BLaER1 treated with 17β-estradiol and CSF1 and Interleukin-3, amounts not matched to agents 10 nM and 100 nM (cell line): ENCODE measurements at regions not wholly inside any gene's neighbourhood (a gene's known extent, or its start where the extent isn't known, plus 50 kb on each side); places are given as distances from the start of the nearest gene placed in this dataset.

Source experiments
- H3K27ac ChIP-seq, 11 experiments: shearing (Covaris generic); formaldehyde crosslinking; 2 replicates each; pipeline ENCODE4 v1.8.1; 2022
- H3K27me3 ChIP-seq, 11 experiments: shearing (Covaris generic); formaldehyde crosslinking; 2 replicates each; pipeline ENCODE4 v1.8.1; 2022
- H3K36me3 ChIP-seq, 11 experiments: shearing (Covaris generic); formaldehyde crosslinking; 2 replicates each; pipeline ENCODE4 v1.8.1; 2022
- H3K4me1 ChIP-seq, 10 experiments: shearing (Covaris generic); formaldehyde crosslinking; 2 replicates each; pipeline ENCODE4 v1.8.1; 2022
- H3K4me2 ChIP-seq, 11 experiments: shearing (Covaris generic); formaldehyde crosslinking; 2 replicates each; pipeline ENCODE4 v1.8.1; 2022
- H3K4me3 ChIP-seq, 10 experiments: shearing (Covaris generic); formaldehyde crosslinking; 2 replicates each; pipeline ENCODE4 v1.8.1; 2022
- H3K9ac ChIP-seq, 11 experiments: shearing (Covaris generic); formaldehyde crosslinking; 2 replicates each; pipeline ENCODE4 v1.8.1; 2022
- H3K9me3 ChIP-seq, 11 experiments: shearing (Covaris generic); formaldehyde crosslinking; replicated peaks in 1 of 11; 2 replicates each; pipeline ENCODE4 v1.8.1; 2022
- H4K20me1 ChIP-seq, 11 experiments: shearing (Covaris generic); formaldehyde crosslinking; 2 replicates each; pipeline ENCODE4 v1.8.1; 2022
- Cebpa-rat ChIP-seq, 11 experiments: shearing (Covaris generic); IDR thresholded peaks; 2 replicates each; pipeline ENCODE4 v1.8.1; 2022

GRCh38 chr3:159757341-159758060 is 231.1 kb upstream of the IL12A start:
- TF ChIP-seq Cebpa-rat (IDR thresholded peaks at IDR 0.05), result no peak
- no peak overlapping the region for H3K4me3 ChIP-seq
- H4K20me1 ChIP-seq, result no peaks in the 10 kb centered on the region
- H3K27me3 ChIP-seq, result no peaks in the 10 kb centered on the region
- H3K27ac ChIP-seq, result no peak overlapping the region
- no peak overlapping the region for H3K9ac ChIP-seq
- peaks cover 0 to 13% (median 0%) of the 10 kb centered on the region in 11 experiments; a peak in 4 of 22 replicates for H3K36me3 ChIP-seq
- peaks cover 0 to 6% (median under 1%) of the 10 kb centered on the region in 10 experiments; a peak in 9 of 20 replicates for H3K4me1 ChIP-seq
- no peak overlapping the region for H3K4me2 ChIP-seq
- H3K9me3 ChIP-seq, result peaks cover 23 to 34% (median 32%) of the 10 kb centered on the region in 11 experiments

- no peak for TF ChIP-seq Cebpa-rat (IDR thresholded peaks at IDR 0.05)
- Histone ChIP-seq H3K4me3 (no peak overlapping the region), H3K27ac (no peak overlapping the region), H3K36me3 (peaks cover 0 to 12% (median 0%) of the 10 kb centered on the region in 11 experiments; a peak in 4 of 22 replicates), H3K27me3 (no peaks in the 10 kb centered on the region), H3K9ac (no peak overlapping the region), H4K20me1 (no peaks in the 10 kb centered on the region), H3K9me3 (peaks cover 17 to 27% (median 25%) of the 10 kb centered on the region in 11 experiments), H3K4me2 (no peak overlapping the region), H3K4me1 (peaks cover 0 to 11% (median 5%) of the 10 kb centered on the region in 10 experiments; a peak in 11 of 20 replicates)
These were observed 228.6 kb upstream of the IL12A start for GRCh38 chr3:159760046-159760445.

DNA sequence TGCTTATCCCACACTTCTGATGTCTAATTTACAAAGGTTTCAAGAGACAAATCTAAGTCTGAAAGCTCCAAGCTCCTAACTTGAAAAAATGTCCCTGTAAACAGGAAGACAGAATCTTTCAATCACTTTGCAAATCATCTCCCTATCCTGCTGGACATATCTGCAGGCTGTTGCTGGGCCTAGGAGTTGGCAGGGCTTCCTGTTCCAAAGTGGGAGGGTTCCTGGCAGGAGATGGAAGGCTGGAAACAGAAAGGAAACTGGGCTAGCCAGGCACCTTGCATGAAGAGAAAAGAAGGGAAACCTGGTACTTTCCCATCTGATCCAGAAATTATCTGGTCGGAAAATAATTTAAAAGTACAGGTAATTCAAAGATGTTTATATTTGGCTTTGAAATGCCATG is 227.3 kb upstream of the IL12A start:
- Histone ChIP-seq H3K9ac (no peak overlapping the region), H3K4me2 (no peak overlapping the region), H3K9me3 (peaks cover 4 to 14% (median 12%) of the 10 kb centered on the region in 11 experiments)

GRCh38 chr3:159761848-159762635 is 226.6 kb upstream of the IL12A start:
- peak overlapping the region in 9 of 11 experiments; percentile 82 to 99 (median 90); a peak in 14 of 22 replicates for H3K4me2 ChIP-seq
- H3K4me3 ChIP-seq, result peak overlapping the region in 2 of 10 experiments; percentile 88 to 90; a peak in 2 of 20 replicates
- H3K27ac ChIP-seq, result no peak overlapping the region
- peaks cover 8 to 23% (median 21%) of the 10 kb centered on the region in 10 experiments for H3K4me1 ChIP-seq
- H3K9me3 ChIP-seq, result peaks cover 0 to 8% (median 5%) of the 10 kb centered on the region in 11 experiments; a peak in 12 of 22 replicates
- no peak for TF ChIP-seq Cebpa-rat (IDR thresholded peaks at IDR 0.05)
- H4K20me1 ChIP-seq, result peaks cover 0 to 9% (median 0%) of the 10 kb centered on the region in 11 experiments; a peak in 5 of 22 replicates
- peaks cover 0 to 6% (median 0%) of the 10 kb centered on the region in 11 experiments; a peak in 2 of 22 replicates for H3K27me3 ChIP-seq
- H3K9ac ChIP-seq, result no peak overlapping the region
- H3K36me3 ChIP-seq, result no peaks in the 10 kb centered on the region

More for the DNA sequence above, 227.3 kb upstream of the IL12A start:
- H3K4me1 ChIP-seq, result peaks cover 8 to 21% (median 16%) of the 10 kb centered on the region in 10 experiments
- no peaks in the 10 kb centered on the region; a peak in 1 of 22 replicates for H3K36me3 ChIP-seq
- TF ChIP-seq Cebpa-rat (IDR thresholded peaks at IDR 0.05), result no peak
- no peak overlapping the region for H3K4me3 ChIP-seq
- H3K27ac ChIP-seq, result no peak overlapping the region
- H4K20me1 ChIP-seq, result peaks cover 0 to 8% (median 0%) of the 10 kb centered on the region in 11 experiments; a peak in 5 of 22 replicates
- H3K27me3 ChIP-seq, result peaks cover 0 to 6% (median 0%) of the 10 kb centered on the region in 11 experiments; a peak in 2 of 22 replicates

DNA sequence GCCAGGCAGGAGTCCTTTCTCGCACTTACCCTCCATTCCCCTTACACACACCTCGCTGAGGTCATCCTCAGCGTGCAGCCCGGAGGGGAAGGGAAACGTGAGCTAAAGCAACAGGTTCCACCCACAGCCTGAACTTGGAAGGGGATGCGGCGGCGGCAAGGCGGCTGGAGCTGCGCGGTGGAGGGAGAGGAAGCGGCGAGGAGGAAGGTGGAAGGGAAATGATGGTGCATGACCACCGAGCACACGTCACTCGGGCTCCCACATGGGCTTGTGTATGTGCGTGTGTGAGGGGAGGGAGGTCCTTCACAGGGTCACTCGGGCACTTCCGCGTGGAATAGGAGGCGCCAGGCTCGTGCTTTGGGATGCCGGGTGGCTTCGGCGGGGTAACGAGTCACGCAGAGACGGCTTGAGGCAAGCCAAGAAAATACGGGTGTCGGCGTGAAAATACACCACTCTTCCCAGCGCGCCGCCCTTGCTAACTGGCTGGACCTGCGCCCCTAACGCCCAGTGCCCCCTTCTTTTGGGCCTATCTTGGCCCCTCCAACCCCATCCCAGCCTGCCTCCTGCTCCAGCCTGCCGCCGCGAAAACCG is 225.5 kb upstream of the IL12A start:
- H3K36me3 ChIP-seq, result no peaks in the 10 kb centered on the region
- no peaks in the 10 kb centered on the region for H3K9me3 ChIP-seq
- peaks cover 0 to 6% (median 0%) of the 10 kb centered on the region in 11 experiments; a peak in 2 of 22 replicates for H3K27me3 ChIP-seq
- H3K27ac ChIP-seq, result peak overlapping the region; percentile 34 to 82 (median 76); a peak in 20 of 22 replicates
- no peak for TF ChIP-seq Cebpa-rat (IDR thresholded peaks at IDR 0.05)
- peak overlapping the region; percentile 71 to 87 (median 81) for H3K9ac ChIP-seq
- H3K4me3 ChIP-seq, result peak overlapping the region; percentile 66 to 92 (median 85)
- peaks cover 0 to 9% (median 0%) of the 10 kb centered on the region in 11 experiments; a peak in 5 of 22 replicates for H4K20me1 ChIP-seq
- H3K4me2 ChIP-seq, result peak overlapping the region; percentile 82 to 99 (median 90)
- H3K4me1 ChIP-seq, result peaks cover 8 to 23% (median 21%) of the 10 kb centered on the region in 10 experiments

DNA sequence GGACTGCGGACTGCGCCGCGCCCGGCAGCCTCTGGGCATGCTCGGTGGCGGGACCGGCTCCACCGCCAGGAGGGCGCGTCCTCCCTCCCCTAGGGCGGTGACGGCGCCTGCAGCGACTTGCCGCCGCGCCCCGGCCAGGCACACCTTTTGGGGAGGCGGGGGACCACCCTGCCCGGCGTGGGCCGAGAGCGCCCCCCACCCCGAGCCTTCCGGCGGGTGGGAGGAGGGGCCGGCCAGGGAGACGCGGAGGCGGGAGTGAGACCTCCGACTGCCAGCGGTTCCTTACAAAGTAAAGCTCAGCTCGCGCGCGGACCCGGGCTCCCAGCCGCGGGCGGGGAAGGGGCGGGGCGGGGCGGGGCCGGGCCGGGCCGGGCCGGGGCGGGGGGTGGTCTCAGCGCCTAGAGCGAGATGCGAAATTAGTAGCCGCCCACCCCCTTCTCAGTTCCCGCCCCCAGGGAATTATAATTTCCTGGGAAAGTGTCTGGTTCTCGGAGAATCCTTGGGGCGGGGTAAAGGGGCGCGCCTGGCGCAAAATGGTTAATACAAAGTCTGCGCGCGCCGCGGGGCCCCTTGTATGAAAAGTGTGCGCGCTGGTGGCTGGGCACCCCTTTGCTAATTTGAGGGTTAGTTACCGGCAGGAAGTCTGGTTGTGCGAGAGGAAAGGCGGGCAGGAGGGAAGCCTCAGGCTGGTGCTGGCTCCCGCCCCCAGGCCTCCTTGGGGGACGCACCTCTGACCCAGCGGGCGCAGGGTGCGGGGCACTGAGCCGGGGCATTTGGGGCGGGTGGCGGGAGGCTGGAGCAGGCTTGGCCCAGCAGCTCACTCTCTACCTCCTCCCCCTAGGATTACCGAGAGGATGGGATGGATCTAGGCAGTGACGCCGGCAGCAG is 224.8 kb upstream of the IL12A start:
- Histone ChIP-seq H3K36me3 (no peaks in the 10 kb centered on the region), H3K4me2 (peak overlapping the region; percentile 88 to 99 (median 98)), H3K9me3 (no peaks in the 10 kb centered on the region), H3K27me3 (peaks cover 0 to 6% (median 0%) of the 10 kb centered on the region in 11 experiments; a peak in 2 of 22 replicates), H3K4me1 (peaks cover 8 to 23% (median 21%) of the 10 kb centered on the region in 10 experiments), H3K4me3 (peak overlapping the region; percentile 66 to 92 (median 85)), H4K20me1 (peaks cover 0 to 9% (median 0%) of the 10 kb centered on the region in 11 experiments; a peak in 5 of 22 replicates), H3K9ac (peak overlapping the region; percentile 71 to 87 (median 81)), H3K27ac (peak overlapping the region; percentile 34 to 82 (median 76); a peak in 20 of 22 replicates)
- no peak for TF ChIP-seq Cebpa-rat (IDR thresholded peaks at IDR 0.05)

GRCh38 chr3:159764490-159765029 is 224.1 kb upstream of the IL12A start:
- peaks cover 8 to 23% (median 21%) of the 10 kb centered on the region in 10 experiments for H3K4me1 ChIP-seq
- H3K36me3 ChIP-seq, result no peaks in the 10 kb centered on the region
- H4K20me1 ChIP-seq, result peaks cover 0 to 9% (median 0%) of the 10 kb centered on the region in 11 experiments; a peak in 5 of 22 replicates
- H3K27ac ChIP-seq, result peak overlapping the region in 9 of 11 experiments; percentile 32 to 82 (median 77); a peak in 18 of 22 replicates
- no peak for TF ChIP-seq Cebpa-rat (IDR thresholded peaks at IDR 0.05)
- peaks cover 0 to 6% (median 0%) of the 10 kb centered on the region in 11 experiments; a peak in 2 of 22 replicates for H3K27me3 ChIP-seq
- peak overlapping the region; percentile 65 to 87 (median 80); a peak in 21 of 22 replicates for H3K9ac ChIP-seq
- peak overlapping the region; percentile 66 to 92 (median 85) for H3K4me3 ChIP-seq
- H3K4me2 ChIP-seq, result peak overlapping the region; percentile 88 to 99 (median 98)
- no peaks in the 10 kb centered on the region for H3K9me3 ChIP-seq
